ENCODE measurements at regions not wholly inside any gene's neighbourhood (a gene's known extent, or its start where the extent isn't known, plus 50 kb on each side); places are given as distances from the start of the nearest gene placed in this dataset.

GRCh38 chr6:92485487-92485886 is 933.9 kb downstream of the EPHA7 start:
- TF ChIP-seq, protein P1, sequence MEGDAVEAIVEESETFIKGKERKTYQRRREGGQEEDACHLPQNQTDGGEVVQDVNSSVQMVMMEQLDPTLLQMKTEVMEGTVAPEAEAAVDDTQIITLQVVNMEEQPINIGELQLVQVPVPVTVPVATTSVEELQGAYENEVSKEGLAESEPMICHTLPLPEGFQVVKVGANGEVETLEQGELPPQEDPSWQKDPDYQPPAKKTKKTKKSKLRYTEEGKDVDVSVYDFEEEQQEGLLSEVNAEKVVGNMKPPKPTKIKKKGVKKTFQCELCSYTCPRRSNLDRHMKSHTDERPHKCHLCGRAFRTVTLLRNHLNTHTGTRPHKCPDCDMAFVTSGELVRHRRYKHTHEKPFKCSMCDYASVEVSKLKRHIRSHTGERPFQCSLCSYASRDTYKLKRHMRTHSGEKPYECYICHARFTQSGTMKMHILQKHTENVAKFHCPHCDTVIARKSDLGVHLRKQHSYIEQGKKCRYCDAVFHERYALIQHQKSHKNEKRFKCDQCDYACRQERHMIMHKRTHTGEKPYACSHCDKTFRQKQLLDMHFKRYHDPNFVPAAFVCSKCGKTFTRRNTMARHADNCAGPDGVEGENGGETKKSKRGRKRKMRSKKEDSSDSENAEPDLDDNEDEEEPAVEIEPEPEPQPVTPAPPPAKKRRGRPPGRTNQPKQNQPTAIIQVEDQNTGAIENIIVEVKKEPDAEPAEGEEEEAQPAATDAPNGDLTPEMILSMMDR (IDR thresholded peaks at IDR 0.05): no peak
- TF ChIP-seq POLR2A (IDR thresholded peaks at IDR 0.05): no peak
